ENCODE measurements at regions not wholly inside any gene's neighbourhood (a gene's known extent, or its start where the extent isn't known, plus 50 kb on each side); places are given as distances from the start of the nearest gene placed in this dataset.
A peak's percentile ranks its signal among the peaks of the same experiment; 100 is the strongest.
"Not testable (repeated sequence)": the region's sequence is repeated elsewhere in the genome, so short reads cannot be mapped to it uniquely, and the experiment has no call there.

- no peak for DNase-seq
- Histone ChIP-seq H3K4me3 (ENCODE audit: low read length) (no peak overlapping the region), H3K27me3 (ENCODE audit: low read length) (no peaks in the 10 kb centered on the region), H3K4me1 (ENCODE audit: low read length) (peaks cover 9% of the 10 kb centered on the region), H2AFZ (ENCODE audit: low read length) (peak overlapping the region; percentile 44), H4K20me1 (ENCODE audit: insufficient read depth, low read depth, low read length) (no peaks in the 10 kb centered on the region), H3K4me2 (ENCODE audit: low read depth, low read length, poor library complexity, severe bottlenecking) (no peak overlapping the region), H3K9me3 (ENCODE audit: low read length) (no peaks in the 10 kb centered on the region), H3K9ac (ENCODE audit: low read length) (no peak overlapping the region), H3K79me2 (ENCODE audit: low read length) (no peaks in the 10 kb centered on the region), H3K27ac (ENCODE audit: low read length) (no peak overlapping the region), H3K9me2 (replicated peaks; ENCODE audit: insufficient read depth, low read length) (no peaks in the 10 kb centered on the region), H3K36me3 (ENCODE audit: insufficient read depth, low read length) (no peaks in the 10 kb centered on the region)
Measured at GRCh38 chr3:80618295-80619256, 850.8 kb upstream of the ROBO1 start.

GRCh38 chr3:80612366-80612765 is 844.6 kb upstream of the ROBO1 start:
- Histone ChIP-seq H4K20me1 (ENCODE audit: insufficient read depth, low read depth, low read length) (no peaks in the 10 kb centered on the region), H3K4me2 (ENCODE audit: low read depth, low read length, poor library complexity, severe bottlenecking) (no peak overlapping the region), H2AFZ (ENCODE audit: low read length) (peak overlapping the region; percentile 39; the same call in 1 of the 2 replicates), H3K4me1 (ENCODE audit: low read length) (peaks cover 29% of the 10 kb centered on the region), H3K79me2 (ENCODE audit: low read length) (no peaks in the 10 kb centered on the region), H3K36me3 (ENCODE audit: insufficient read depth, low read length) (no peaks in the 10 kb centered on the region), H3K9me3 (ENCODE audit: low read length) (no peaks in the 10 kb centered on the region), H3K4me3 (ENCODE audit: low read length) (no peak overlapping the region), H3K9me2 (replicated peaks; ENCODE audit: insufficient read depth, low read length) (no peaks in the 10 kb centered on the region), H3K9ac (ENCODE audit: low read length) (no peak overlapping the region), H3K27ac (ENCODE audit: low read length) (no peak overlapping the region), H3K27me3 (ENCODE audit: low read length) (no peaks in the 10 kb centered on the region)
- no peak for DNase-seq

DNA sequence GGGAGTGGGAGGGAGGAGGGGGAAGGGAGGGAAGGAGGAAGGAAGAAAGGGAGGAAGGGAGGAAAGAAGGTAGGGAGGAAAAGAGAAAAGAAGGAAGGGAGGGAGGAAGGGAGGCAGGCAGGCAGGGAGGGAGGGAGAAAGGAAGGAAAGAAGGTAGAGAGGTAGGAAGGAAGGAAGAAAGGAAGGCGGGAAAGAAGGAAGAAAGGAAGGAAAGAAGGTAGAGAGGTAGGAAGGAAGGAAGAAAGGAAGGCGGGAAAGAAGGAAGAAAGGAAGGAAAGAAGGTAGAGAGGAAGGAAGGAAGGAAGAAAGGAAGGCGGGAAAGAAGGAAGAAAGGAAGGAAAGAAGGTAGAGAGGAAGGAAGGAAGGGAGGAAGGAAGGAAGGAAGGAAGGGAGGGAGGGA is 840.3 kb upstream of the ROBO1 start:
- H4K20me1 ChIP-seq (ENCODE audit: insufficient read depth, low read depth, low read length); H3K9me3 ChIP-seq (ENCODE audit: low read length); H3K4me3 ChIP-seq (ENCODE audit: low read length); H3K4me2 ChIP-seq (ENCODE audit: low read depth, low read length, poor library complexity, severe bottlenecking); H3K36me3 ChIP-seq (ENCODE audit: insufficient read depth, low read length); H3K9ac ChIP-seq (ENCODE audit: low read length); H3K79me2 ChIP-seq (ENCODE audit: low read length); H3K27ac ChIP-seq (ENCODE audit: low read length); H3K9me2 ChIP-seq (replicated peaks; ENCODE audit: insufficient read depth, low read length); H3K27me3 ChIP-seq (ENCODE audit: low read length); H2AFZ ChIP-seq (ENCODE audit: low read length); DNase-seq: not testable (repeated sequence)
- H3K4me1 ChIP-seq (ENCODE audit: low read length): peaks cover 49% of the 10 kb centered on the region

DNA sequence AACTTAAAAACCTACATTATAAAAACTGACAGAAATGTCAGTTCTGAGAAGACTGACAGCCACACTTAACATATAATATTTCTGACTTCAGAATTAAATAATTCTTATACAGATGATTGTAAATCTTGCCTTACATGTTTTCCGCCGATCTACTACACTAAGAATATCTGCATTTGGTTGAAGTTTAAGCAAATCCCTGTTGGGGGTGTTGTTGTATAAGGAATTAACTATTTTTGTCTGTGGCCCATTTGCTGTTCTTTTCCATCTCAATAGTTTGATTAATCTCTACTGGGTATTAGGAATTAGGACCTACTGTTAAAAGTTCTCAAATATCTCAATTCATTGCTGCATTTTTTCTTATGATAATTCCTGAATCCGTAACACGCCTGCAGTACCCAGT is 838.3 kb upstream of the ROBO1 start:
- H3K4me1 ChIP-seq (ENCODE audit: low read length): peaks cover 47% of the 10 kb centered on the region
- H2AFZ ChIP-seq (ENCODE audit: low read length): 0 out of 2 replicates have a peak overlapping the region, but pooled peaks have one; percentile 14
- H3K27ac ChIP-seq (ENCODE audit: low read length): no peak overlapping the region
- no peaks in the 10 kb centered on the region for H3K36me3 ChIP-seq (ENCODE audit: insufficient read depth, low read length)
- peak; percentile 72 for DNase-seq
- no peaks in the 10 kb centered on the region for H3K79me2 ChIP-seq (ENCODE audit: low read length)
- H3K4me2 ChIP-seq (ENCODE audit: low read depth, low read length, poor library complexity, severe bottlenecking): peak overlapping the region; percentile 42
- no peaks in the 10 kb centered on the region for H3K9me3 ChIP-seq (ENCODE audit: low read length)
- H4K20me1 ChIP-seq (ENCODE audit: insufficient read depth, low read depth, low read length): no peaks in the 10 kb centered on the region
- no peak overlapping the region for H3K9ac ChIP-seq (ENCODE audit: low read length)
- no peak overlapping the region for H3K4me3 ChIP-seq (ENCODE audit: low read length)
- no peaks in the 10 kb centered on the region for H3K27me3 ChIP-seq (ENCODE audit: low read length)
- no peaks in the 10 kb centered on the region for H3K9me2 ChIP-seq (replicated peaks; ENCODE audit: insufficient read depth, low read length)

GRCh38 chr3:80601479-80601878 is 833.7 kb upstream of the ROBO1 start:
- Histone ChIP-seq H3K27me3 (ENCODE audit: low read length) (no peaks in the 10 kb centered on the region), H3K4me2 (ENCODE audit: low read depth, low read length, poor library complexity, severe bottlenecking) (no peak overlapping the region), H4K20me1 (ENCODE audit: insufficient read depth, low read depth, low read length) (no peaks in the 10 kb centered on the region), H3K36me3 (ENCODE audit: insufficient read depth, low read length) (no peaks in the 10 kb centered on the region), H3K4me3 (ENCODE audit: low read length) (no peak overlapping the region), H3K4me1 (ENCODE audit: low read length) (peaks cover 16% of the 10 kb centered on the region), H2AFZ (ENCODE audit: low read length) (no peak overlapping the region), H3K27ac (ENCODE audit: low read length) (no peak overlapping the region), H3K9me2 (replicated peaks; ENCODE audit: insufficient read depth, low read length) (no peaks in the 10 kb centered on the region), H3K9ac (ENCODE audit: low read length) (no peak overlapping the region), H3K9me3 (ENCODE audit: low read length) (no peaks in the 10 kb centered on the region), H3K79me2 (ENCODE audit: low read length) (no peaks in the 10 kb centered on the region)
- DNase-seq: no peak

- Histone ChIP-seq H3K9me3 (ENCODE audit: low read length) (peaks cover 3% of the 10 kb centered on the region; the same call in 1 of the 2 replicates), H3K79me2 (ENCODE audit: low read length) (no peaks in the 10 kb centered on the region), H3K4me2 (ENCODE audit: low read depth, low read length, poor library complexity, severe bottlenecking) (no peak overlapping the region), H3K9ac (ENCODE audit: low read length) (no peak overlapping the region), H3K36me3 (ENCODE audit: insufficient read depth, low read length) (no peaks in the 10 kb centered on the region), H3K27me3 (ENCODE audit: low read length) (no peaks in the 10 kb centered on the region), H2AFZ (ENCODE audit: low read length) (no peak overlapping the region), H3K9me2 (replicated peaks; ENCODE audit: insufficient read depth, low read length) (no peaks in the 10 kb centered on the region), H3K4me1 (ENCODE audit: low read length) (no peaks in the 10 kb centered on the region), H4K20me1 (ENCODE audit: insufficient read depth, low read depth, low read length) (no peaks in the 10 kb centered on the region), H3K4me3 (ENCODE audit: low read length) (no peak overlapping the region), H3K27ac (ENCODE audit: low read length) (no peak overlapping the region)
- no peak for DNase-seq
Measured at GRCh38 chr3:80592792-80593191, 825.0 kb upstream of the ROBO1 start.

DNA sequence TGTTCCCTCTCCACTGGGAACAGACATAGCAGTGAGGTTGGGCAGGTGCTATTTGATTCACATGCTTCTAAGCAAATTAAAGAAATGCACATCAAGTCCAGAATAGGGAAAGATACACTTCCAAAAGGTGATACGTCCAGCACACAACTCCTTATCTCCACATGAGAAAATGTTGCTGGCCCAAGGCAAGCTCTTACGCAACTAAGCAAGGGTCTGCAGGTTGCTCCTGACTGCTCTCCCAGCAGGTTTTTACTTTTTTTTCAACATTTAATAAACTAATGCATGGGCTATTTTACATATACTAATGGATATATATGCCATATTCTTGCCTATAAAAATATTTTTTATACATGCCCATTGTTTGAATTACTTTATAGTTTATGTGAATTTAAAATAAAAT is 818.5 kb upstream of the ROBO1 start:
- Histone ChIP-seq H3K36me3 (ENCODE audit: insufficient read depth, low read length) (no peaks in the 10 kb centered on the region), H3K9me2 (replicated peaks; ENCODE audit: insufficient read depth, low read length) (no peaks in the 10 kb centered on the region), H3K27ac (ENCODE audit: low read length) (no peak overlapping the region), H3K4me1 (ENCODE audit: low read length) (no peaks in the 10 kb centered on the region), H2AFZ (ENCODE audit: low read length) (no peak overlapping the region), H3K27me3 (ENCODE audit: low read length) (no peaks in the 10 kb centered on the region), H4K20me1 (ENCODE audit: insufficient read depth, low read depth, low read length) (no peaks in the 10 kb centered on the region), H3K9me3 (ENCODE audit: low read length) (peaks cover 3% of the 10 kb centered on the region; the same call in 1 of the 2 replicates), H3K79me2 (ENCODE audit: low read length) (no peaks in the 10 kb centered on the region), H3K4me2 (ENCODE audit: low read depth, low read length, poor library complexity, severe bottlenecking) (no peak overlapping the region), H3K9ac (ENCODE audit: low read length) (no peak overlapping the region), H3K4me3 (ENCODE audit: low read length) (no peak overlapping the region)
- DNase-seq: no peak

DNA sequence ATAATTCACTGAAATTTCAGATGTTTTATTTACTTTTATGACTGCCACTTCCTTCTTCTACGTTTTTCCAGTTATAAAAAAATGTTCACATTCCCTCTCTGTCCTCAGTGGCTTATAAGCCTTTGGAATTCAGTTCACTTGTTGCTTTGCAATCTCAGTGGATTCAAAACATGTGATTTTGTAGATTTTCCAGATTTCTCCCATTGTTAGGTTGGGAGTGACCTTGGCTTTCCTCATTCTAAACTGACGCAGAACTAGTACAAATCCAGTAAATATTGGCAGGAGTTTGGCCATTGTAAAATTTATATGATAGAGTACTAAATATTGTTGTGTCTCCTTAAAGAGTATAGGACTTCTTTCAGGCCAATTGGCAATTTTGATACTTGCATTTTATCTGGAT is 812.3 kb upstream of the ROBO1 start:
- Histone ChIP-seq H3K27ac (ENCODE audit: low read length) (no peak overlapping the region), H3K9ac (ENCODE audit: low read length) (no peak overlapping the region), H3K27me3 (ENCODE audit: low read length) (no peaks in the 10 kb centered on the region), H3K4me1 (ENCODE audit: low read length) (no peaks in the 10 kb centered on the region), H3K9me3 (ENCODE audit: low read length) (no peaks in the 10 kb centered on the region), H2AFZ (ENCODE audit: low read length) (no peak overlapping the region), H4K20me1 (ENCODE audit: insufficient read depth, low read depth, low read length) (no peaks in the 10 kb centered on the region), H3K4me2 (ENCODE audit: low read depth, low read length, poor library complexity, severe bottlenecking) (no peak overlapping the region), H3K36me3 (ENCODE audit: insufficient read depth, low read length) (no peaks in the 10 kb centered on the region), H3K9me2 (replicated peaks; ENCODE audit: insufficient read depth, low read length) (no peaks in the 10 kb centered on the region), H3K79me2 (ENCODE audit: low read length) (no peaks in the 10 kb centered on the region), H3K4me3 (ENCODE audit: low read length) (no peak overlapping the region)
- DNase-seq: no peak
